Naive thymus-derived CD8-positive, alpha-beta T cell (primary cell): ENCODE measurements at regions not wholly inside any gene's neighbourhood (a gene's known extent, or its start where the extent isn't known, plus 50 kb on each side); places are given as distances from the start of the nearest gene placed in this dataset.
"Not testable (repeated sequence)": the region's sequence is repeated elsewhere in the genome, so short reads cannot be mapped to it uniquely, and the experiment has no call there.

ENCODE experiments used
- ATAC-seq, 2 donors: fragments of 150-1000 bp; cut with Tn5 transposase in 1 of 2; sonication (Bioruptor Pico), chemical (Tn5 transposase) in 1 of 2; 1 replicate in 1 of 2; 2 replicates in 1 of 2; pipeline ENCODE4 v1.10.0; 2021; ENCODE audit warnings: mild to moderate bottlenecking in 2 of 2, moderate library complexity in 2 of 2
- POLR2A ChIA-PET: fragments of 350-600 bp; sonication (Branson Sonifier 250); formaldehyde crosslinking; loops from one replicate; lab custom pipeline; 2021; ENCODE audit warnings: antibody characterized with exemption; lab: Charles Lee
- DNase-seq, 10 donors: peaks; one replicate each; pipeline versions ENCODE4 v3.0.0 to v3.0.0-alpha.2; 2020 to 2022
- H3K27ac Mint-ChIP-seq, 10 donors: one replicate each; pipeline ENCODE4 v1.8.0; 2020 to 2022; ENCODE audit warnings: mild to moderate bottlenecking in 10 of 10, mixed read lengths in 10 of 10, moderate library complexity in 4 of 10, inconsistent platforms in 1 of 10
- H3K27me3 Mint-ChIP-seq, 5 donors: one replicate each; pipeline ENCODE4 v1.8.0; 2021 to 2022; ENCODE audit warnings: mixed read lengths in 5 of 5
- H3K36me3 Mint-ChIP-seq, 3 donors: one replicate each; pipeline ENCODE4 v1.8.0; 2020 to 2022; ENCODE audit warnings: mixed read lengths in 3 of 3, mild to moderate bottlenecking in 2 of 3, inconsistent platforms in 1 of 3
- H3K4me1 Mint-ChIP-seq, 4 donors: one replicate each; pipeline ENCODE4 v1.8.0; 2021 to 2022; ENCODE audit warnings: mixed read lengths in 4 of 4
- H3K4me3 Mint-ChIP-seq, 10 donors: one replicate each; pipeline ENCODE4 v1.8.0; 2020 to 2022; ENCODE audit warnings: mild to moderate bottlenecking in 10 of 10, mixed read lengths in 10 of 10, moderate library complexity in 6 of 10, inconsistent platforms in 1 of 10
- H3K9me3 Mint-ChIP-seq, 9 donors: one replicate each; pipeline ENCODE4 v1.8.0; 2020 to 2022; ENCODE audit warnings: mixed read lengths in 9 of 9, mild to moderate bottlenecking in 3 of 9, inconsistent platforms in 1 of 9, moderate library complexity in 1 of 9

- peaks cover 0 to 25% (median 4%) of the 10 kb centered on the region in 9 donors for H3K9me3 Mint-ChIP-seq
- H3K27me3 Mint-ChIP-seq = no peaks in the 10 kb centered on the region
- POLR2A ChIA-PET = no interaction called here
- H3K4me1 Mint-ChIP-seq = no peaks in the 10 kb centered on the region
- DNase-seq (no peak), ATAC-seq (no peak)
- no peaks in the 10 kb centered on the region for H3K36me3 Mint-ChIP-seq
- H3K4me3 Mint-ChIP-seq = no peak overlapping the region
- H3K27ac Mint-ChIP-seq = no peak overlapping the region
Observed at GRCh38 chr9:26527931-26528330, 364.7 kb downstream of the CAAP1 start.

GRCh38 chr9:26524267-26524666 is 368.3 kb downstream of the CAAP1 start:
- DNase-seq (no peak), ATAC-seq (no peak)
- Mint-ChIP-seq H3K4me1 (no peaks in the 10 kb centered on the region), H3K27me3 (no peaks in the 10 kb centered on the region), H3K4me3 (no peak overlapping the region), H3K36me3 (no peaks in the 10 kb centered on the region), H3K9me3 (peaks cover 0 to 14% (median 0%) of the 10 kb centered on the region in 9 donors), H3K27ac (no peak overlapping the region)
- POLR2A ChIA-PET = no interaction called here

GRCh38 chr9:26523577-26523976 is 369.0 kb downstream of the CAAP1 start:
- ATAC-seq = no peak
- Mint-ChIP-seq H3K9me3 (peaks cover 0 to 14% (median 2%) of the 10 kb centered on the region in 9 donors), H3K27ac (no peak overlapping the region), H3K4me3 (no peak overlapping the region), H3K27me3 (no peaks in the 10 kb centered on the region), H3K4me1 (no peaks in the 10 kb centered on the region), H3K36me3 (no peaks in the 10 kb centered on the region)
- POLR2A ChIA-PET = no interaction called here
- no peak for DNase-seq

DNA sequence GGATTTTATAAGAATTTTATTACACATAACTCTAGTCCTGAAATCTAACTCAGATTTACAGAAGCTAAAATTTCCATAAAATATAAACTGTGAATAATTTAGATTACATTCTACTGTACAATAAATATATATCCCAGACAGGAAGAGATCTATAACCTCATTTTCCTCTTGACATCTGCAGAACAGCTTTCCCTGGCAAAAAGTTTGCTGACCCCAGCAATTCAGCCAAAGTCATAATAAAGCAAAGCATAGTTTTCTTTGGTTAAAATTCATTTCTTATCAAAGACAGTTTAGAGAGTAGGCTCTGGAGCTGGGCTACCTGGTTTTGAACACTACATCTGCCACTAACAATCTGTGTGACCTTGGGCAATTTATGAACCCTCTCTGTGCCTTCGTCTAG is 372.5 kb downstream of the CAAP1 start:
- ATAC-seq (no peak), DNase-seq (no peak)
- H3K4me1 Mint-ChIP-seq = no peaks in the 10 kb centered on the region
- H3K4me3 Mint-ChIP-seq = no peak overlapping the region
- POLR2A ChIA-PET = no interaction called here
- no peaks in the 10 kb centered on the region for H3K36me3 Mint-ChIP-seq
- H3K27ac Mint-ChIP-seq = no peak overlapping the region
- H3K9me3 Mint-ChIP-seq = peaks cover 0 to 20% (median 4%) of the 10 kb centered on the region in 9 donors
- no peaks in the 10 kb centered on the region for H3K27me3 Mint-ChIP-seq

DNA sequence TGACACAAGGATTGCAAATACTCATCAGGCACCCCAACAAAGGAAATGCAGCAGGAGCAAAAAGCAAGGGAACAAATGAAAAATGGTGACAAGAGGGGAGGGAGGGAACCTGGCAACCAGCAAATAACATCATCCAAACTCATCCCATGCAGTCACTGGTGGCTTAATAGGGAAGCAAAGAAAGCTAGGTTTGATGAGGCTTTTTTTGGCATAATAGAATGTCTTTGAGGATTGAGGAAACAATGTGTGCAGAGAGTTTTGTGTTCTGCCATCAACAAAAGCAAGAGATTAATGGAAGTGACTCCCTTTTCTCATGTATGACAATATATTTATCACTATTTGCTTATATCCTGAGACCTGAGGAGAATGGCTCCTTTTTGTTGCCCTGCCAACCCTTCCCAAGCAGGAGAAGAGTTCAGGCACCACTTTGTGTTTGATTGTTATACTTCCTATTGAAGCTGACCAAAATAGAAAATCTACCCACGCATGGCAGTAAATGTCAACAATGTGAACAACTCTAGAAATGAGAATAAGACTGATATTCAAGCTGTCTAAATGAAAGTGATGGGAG is 375.7 kb downstream of the CAAP1 start:
- no peak for ATAC-seq
- Mint-ChIP-seq H3K36me3 (no peaks in the 10 kb centered on the region), H3K27ac (no peak overlapping the region), H3K9me3 (peaks cover 0 to 20% (median 4%) of the 10 kb centered on the region in 9 donors), H3K4me3 (no peak overlapping the region), H3K27me3 (no peaks in the 10 kb centered on the region), H3K4me1 (no peaks in the 10 kb centered on the region)
- POLR2A ChIA-PET = no interaction called here
- DNase-seq = no peak

GRCh38 chr9:26513730-26514129 is 378.9 kb downstream of the CAAP1 start:
- POLR2A ChIA-PET = no interaction called here
- peaks cover 0 to 20% (median 5%) of the 10 kb centered on the region in 9 donors for H3K9me3 Mint-ChIP-seq
- H3K27ac Mint-ChIP-seq = no peak overlapping the region
- no peaks in the 10 kb centered on the region for H3K4me1 Mint-ChIP-seq
- DNase-seq = no peak
- H3K4me3 Mint-ChIP-seq = no peak overlapping the region
- no peaks in the 10 kb centered on the region for H3K36me3 Mint-ChIP-seq
- no peaks in the 10 kb centered on the region for H3K27me3 Mint-ChIP-seq
- ATAC-seq = no peak

DNA sequence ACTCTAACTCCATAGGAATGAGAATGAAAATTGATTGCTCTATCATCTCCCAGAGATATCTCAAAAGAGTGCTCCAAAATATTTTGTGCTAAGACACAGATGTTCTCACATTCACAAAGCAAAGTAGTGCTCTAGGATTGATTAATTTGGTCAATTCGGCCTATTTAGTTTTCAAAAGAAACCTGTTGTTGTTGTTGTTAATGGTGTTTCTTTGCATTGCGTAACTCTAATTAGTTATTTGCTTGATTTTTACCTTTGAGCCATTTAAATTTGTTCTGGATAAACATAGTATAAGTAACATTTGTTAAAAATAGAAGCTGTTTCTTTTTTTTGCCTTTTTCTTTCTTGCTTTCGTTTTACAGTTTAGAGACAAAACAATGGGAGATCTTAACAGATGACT is 382.5 kb downstream of the CAAP1 start:
- no peaks in the 10 kb centered on the region for H3K36me3 Mint-ChIP-seq
- DNase-seq (no peak), ATAC-seq (no peak)
- no peaks in the 10 kb centered on the region for H3K4me1 Mint-ChIP-seq
- no peaks in the 10 kb centered on the region for H3K27me3 Mint-ChIP-seq
- no peak overlapping the region for H3K27ac Mint-ChIP-seq
- H3K9me3 Mint-ChIP-seq = peaks cover 0 to 13% (median 2%) of the 10 kb centered on the region in 9 donors
- POLR2A ChIA-PET = no interaction called here
- no peak overlapping the region for H3K4me3 Mint-ChIP-seq

DNA sequence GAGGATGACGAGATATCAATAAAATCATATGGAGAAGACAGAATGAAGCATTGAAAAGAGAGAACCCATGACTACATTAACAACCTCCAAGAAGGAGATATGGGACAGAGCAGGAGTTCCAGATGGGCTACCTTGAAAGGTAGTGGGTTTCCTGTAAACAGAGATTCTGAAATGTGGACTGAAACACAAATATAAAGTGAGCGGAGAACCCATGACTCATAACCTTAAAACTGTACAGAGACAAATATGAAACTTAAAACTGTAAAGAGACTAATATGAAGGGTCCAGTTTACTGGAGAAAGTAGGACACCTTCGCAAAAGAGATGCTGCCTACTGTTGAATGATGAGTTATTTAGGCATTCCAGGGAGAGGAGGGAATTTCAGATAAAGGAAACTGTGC is 383.7 kb downstream of the CAAP1 start:
- no peak for DNase-seq
- H3K4me1 Mint-ChIP-seq = no peaks in the 10 kb centered on the region
- peaks cover 0 to 13% (median 0%) of the 10 kb centered on the region in 9 donors for H3K9me3 Mint-ChIP-seq
- no peak overlapping the region for H3K4me3 Mint-ChIP-seq
- H3K36me3 Mint-ChIP-seq = no peaks in the 10 kb centered on the region
- POLR2A ChIA-PET = no interaction called here
- H3K27me3 Mint-ChIP-seq = no peaks in the 10 kb centered on the region
- no peak for ATAC-seq
- no peak overlapping the region for H3K27ac Mint-ChIP-seq

GRCh38 chr9:26504057-26504456 is 388.5 kb downstream of the CAAP1 start:
- Mint-ChIP-seq H3K27me3 (no peaks in the 10 kb centered on the region), H3K9me3 (peaks cover 0 to 7% (median 1%) of the 10 kb centered on the region in 9 donors), H3K4me3 (no peak overlapping the region), H3K4me1 (no peaks in the 10 kb centered on the region), H3K27ac (no peak overlapping the region), H3K36me3 (no peaks in the 10 kb centered on the region)
- no peak for DNase-seq
- POLR2A ChIA-PET = no interaction called here
- ATAC-seq = no peak

DNA sequence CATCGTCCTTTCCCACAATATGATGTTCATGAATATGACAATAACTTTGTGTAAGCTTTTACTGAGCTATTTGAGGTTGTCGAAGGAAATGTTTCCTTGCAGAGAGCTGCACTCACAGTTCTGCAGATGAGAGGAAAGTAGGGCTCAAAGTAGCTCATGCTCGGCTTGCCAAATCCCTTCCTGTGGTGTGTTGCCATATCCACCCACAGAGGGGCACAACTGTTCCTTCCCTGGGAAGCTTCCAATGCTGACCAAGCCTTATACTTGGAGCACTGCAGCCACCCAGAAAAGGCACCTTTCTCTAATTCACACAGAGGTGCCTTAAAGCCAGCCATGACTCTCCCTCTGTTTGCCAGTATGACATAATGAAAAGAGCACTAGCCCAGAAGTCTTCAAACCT is 390.3 kb downstream of the CAAP1 start:
- Mint-ChIP-seq H3K36me3 (no peaks in the 10 kb centered on the region), H3K4me1 (no peaks in the 10 kb centered on the region), H3K27me3 (no peaks in the 10 kb centered on the region), H3K4me3 (no peak overlapping the region), H3K9me3 (peaks cover 0 to 20% (median 8%) of the 10 kb centered on the region in 9 donors), H3K27ac (no peak overlapping the region)
- ATAC-seq = no peak
- POLR2A ChIA-PET = no interaction called here
- no peak for DNase-seq

DNA sequence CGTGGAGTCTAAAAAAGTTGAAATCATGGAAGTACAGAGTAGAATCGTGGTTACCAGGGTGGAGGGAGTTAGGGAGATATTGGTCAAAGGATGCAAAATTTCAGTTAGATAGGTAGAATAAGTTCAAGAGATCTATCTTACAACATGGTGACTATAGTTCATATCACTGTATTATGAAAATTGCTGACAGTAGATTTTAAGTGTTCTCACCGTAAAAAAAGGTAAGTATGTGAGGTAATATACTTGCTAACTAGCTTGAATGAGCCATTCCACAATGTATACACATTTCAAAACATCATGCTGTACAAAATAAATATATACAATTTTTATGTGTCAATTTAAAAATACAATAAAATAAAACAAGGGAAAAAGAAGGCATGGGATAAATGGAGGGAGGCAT is 392.1 kb downstream of the CAAP1 start:
- Mint-ChIP-seq H3K27ac (no peak overlapping the region), H3K4me3 (no peak overlapping the region), H3K36me3 (no peaks in the 10 kb centered on the region), H3K4me1 (no peaks in the 10 kb centered on the region), H3K9me3 (peaks cover 0 to 32% (median 10%) of the 10 kb centered on the region in 9 donors), H3K27me3 (no peaks in the 10 kb centered on the region)
- ATAC-seq = no peak
- POLR2A ChIA-PET = no interaction called here
- no peak for DNase-seq

- DNase-seq, ATAC-seq, POLR2A ChIA-PET: not testable (repeated sequence)
Observed at GRCh38 chr9:26492608-26493521, 399.7 kb downstream of the CAAP1 start.

DNA sequence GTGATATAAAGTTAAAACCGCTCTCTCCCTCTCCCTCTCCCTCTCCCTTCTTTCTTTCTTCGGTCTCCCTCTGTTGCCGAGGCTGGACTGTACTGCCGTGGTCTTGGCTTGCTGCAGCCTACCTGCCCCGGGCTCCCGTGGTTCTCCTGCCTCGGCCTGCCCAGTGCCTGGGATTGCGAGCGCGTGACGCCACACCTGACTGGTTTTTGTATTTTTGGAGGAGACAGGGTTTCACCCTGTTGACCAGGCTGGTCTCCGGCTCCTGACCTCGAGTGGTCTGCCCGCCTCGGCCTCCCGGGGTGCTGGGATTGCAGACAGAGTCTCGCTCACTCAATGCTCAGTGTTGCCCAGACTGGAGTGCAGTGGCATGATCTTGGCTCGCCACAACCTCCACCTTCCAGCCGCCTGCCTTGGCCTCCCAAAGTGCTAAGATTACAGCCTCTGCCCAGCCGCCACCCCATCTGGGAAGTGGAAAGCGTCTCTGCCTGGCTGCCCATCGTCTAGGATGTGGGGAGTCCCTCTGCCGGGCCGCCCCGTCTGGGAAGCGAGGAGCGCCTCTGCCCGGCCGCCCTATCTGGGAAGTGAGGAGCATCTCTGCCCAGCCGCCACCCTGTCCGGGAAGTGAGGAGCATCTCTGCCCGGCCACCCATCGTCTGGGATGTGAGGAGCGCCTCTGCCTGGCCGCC is 400.5 kb downstream of the CAAP1 start:
- H3K27me3 Mint-ChIP-seq, H3K4me3 Mint-ChIP-seq, H3K4me1 Mint-ChIP-seq, POLR2A ChIA-PET, DNase-seq, H3K27ac Mint-ChIP-seq, ATAC-seq, H3K36me3 Mint-ChIP-seq: not testable (repeated sequence)
- peaks cover 5 to 39% (median 8%) of the 10 kb centered on the region in 9 donors for H3K9me3 Mint-ChIP-seq

More at GRCh38 chr9:26492608-26493521, 399.7 kb downstream of the CAAP1 start:
- H3K27me3 Mint-ChIP-seq, H3K27ac Mint-ChIP-seq, H3K4me3 Mint-ChIP-seq, H3K4me1 Mint-ChIP-seq, H3K36me3 Mint-ChIP-seq: not testable (repeated sequence)
- peaks cover 7 to 38% (median 12%) of the 10 kb centered on the region in 9 donors for H3K9me3 Mint-ChIP-seq
